HG02623 (cell line): ENCODE measurements at regions not wholly inside any gene's neighbourhood (a gene's known extent, or its start where the extent isn't known, plus 50 kb on each side); places are given as distances from the start of the nearest gene placed in this dataset.

Experiments used
- ATAC-seq: cut with Tn5 transposase; IDR thresholded peaks from one replicate; pipeline ENCODE4 v1.9.1; 2021; ENCODE audit warnings: moderate library complexity; ENCODE audit not compliant: unreplicated experiment

- ATAC-seq: no peak
These were observed 275.8 kb upstream of the CDH20 start for GRCh38 chr18:61057443-61057842.

GRCh38 chr18:61062258-61062657, 271.0 kb upstream of the CDH20 start:
- ATAC-seq: no peak

- ATAC-seq: no peak
These were observed 268.3 kb upstream of the CDH20 start for GRCh38 chr18:61064911-61065310.

- no peak for ATAC-seq
These were observed 256.2 kb upstream of the CDH20 start for GRCh38 chr18:61076986-61077385.

GRCh38 chr18:61079714-61080113, 253.5 kb upstream of the CDH20 start:
- ATAC-seq: no peak

- no peak for ATAC-seq
These were observed 252.2 kb upstream of the CDH20 start for GRCh38 chr18:61080954-61081528.

GRCh38 chr18:61082976-61083630, 250.1 kb upstream of the CDH20 start:
- ATAC-seq: no peak

- ATAC-seq: no peak
These were observed 248.2 kb upstream of the CDH20 start for GRCh38 chr18:61085036-61085435.

- ATAC-seq: no peak
These were observed 247.5 kb upstream of the CDH20 start for GRCh38 chr18:61085761-61086160.

GRCh38 chr18:61086657-61087056, 246.6 kb upstream of the CDH20 start:
- no peak for ATAC-seq

- no peak for ATAC-seq
These were observed 241.9 kb upstream of the CDH20 start for GRCh38 chr18:61091379-61091778.

- no peak for ATAC-seq
These were observed 239.3 kb upstream of the CDH20 start for GRCh38 chr18:61093965-61094364.

GRCh38 chr18:61096226-61096625, 237.0 kb upstream of the CDH20 start:
- no peak for ATAC-seq

- no peak for ATAC-seq
These were observed 226.1 kb upstream of the CDH20 start for GRCh38 chr18:61107113-61107512.

GRCh38 chr18:61108706-61109105, 224.5 kb upstream of the CDH20 start:
- no peak for ATAC-seq

- no peak for ATAC-seq
These were observed 209.9 kb upstream of the CDH20 start for GRCh38 chr18:61123309-61123708.

- ATAC-seq: no peak
These were observed 205.3 kb upstream of the CDH20 start for GRCh38 chr18:61127714-61128467.

GRCh38 chr18:61129001-61129400, 204.2 kb upstream of the CDH20 start:
- no peak for ATAC-seq

- ATAC-seq: no peak
These were observed 201.2 kb upstream of the CDH20 start for GRCh38 chr18:61132031-61132430.

GRCh38 chr18:61133783-61134182, 199.4 kb upstream of the CDH20 start:
- no peak for ATAC-seq

GRCh38 chr18:61136711-61137251, 196.4 kb upstream of the CDH20 start:
- no peak for ATAC-seq

GRCh38 chr18:61141691-61142090, 191.5 kb upstream of the CDH20 start:
- ATAC-seq: no peak
